GM12878 (cell line): ENCODE measurements at regions not wholly inside any gene's neighbourhood (a gene's known extent, or its start where the extent isn't known, plus 50 kb on each side); places are given as distances from the start of the nearest gene placed in this dataset.

ENCODE experiments used
- MAX ChIP-seq: IDR thresholded peaks from 2 replicates; pipeline ENCODE4 v1.6.1; 2012; ENCODE audit warnings: low read depth, low read length, improper control_type of control experiment
- TAF1 ChIP-seq: IDR thresholded peaks from 2 replicates; pipeline ENCODE4 v1.6.1; 2011; ENCODE audit warnings: mild to moderate bottlenecking, low read depth, low read length, borderline replicate concordance
- TF ChIP-seq, protein P1 (sequence below): fragments of 150-350 bp; IDR thresholded peaks from 2 replicates; pipeline ENCODE4 v1.6.1; 2016; ENCODE audit warnings: low read depth, low read length

DNA sequence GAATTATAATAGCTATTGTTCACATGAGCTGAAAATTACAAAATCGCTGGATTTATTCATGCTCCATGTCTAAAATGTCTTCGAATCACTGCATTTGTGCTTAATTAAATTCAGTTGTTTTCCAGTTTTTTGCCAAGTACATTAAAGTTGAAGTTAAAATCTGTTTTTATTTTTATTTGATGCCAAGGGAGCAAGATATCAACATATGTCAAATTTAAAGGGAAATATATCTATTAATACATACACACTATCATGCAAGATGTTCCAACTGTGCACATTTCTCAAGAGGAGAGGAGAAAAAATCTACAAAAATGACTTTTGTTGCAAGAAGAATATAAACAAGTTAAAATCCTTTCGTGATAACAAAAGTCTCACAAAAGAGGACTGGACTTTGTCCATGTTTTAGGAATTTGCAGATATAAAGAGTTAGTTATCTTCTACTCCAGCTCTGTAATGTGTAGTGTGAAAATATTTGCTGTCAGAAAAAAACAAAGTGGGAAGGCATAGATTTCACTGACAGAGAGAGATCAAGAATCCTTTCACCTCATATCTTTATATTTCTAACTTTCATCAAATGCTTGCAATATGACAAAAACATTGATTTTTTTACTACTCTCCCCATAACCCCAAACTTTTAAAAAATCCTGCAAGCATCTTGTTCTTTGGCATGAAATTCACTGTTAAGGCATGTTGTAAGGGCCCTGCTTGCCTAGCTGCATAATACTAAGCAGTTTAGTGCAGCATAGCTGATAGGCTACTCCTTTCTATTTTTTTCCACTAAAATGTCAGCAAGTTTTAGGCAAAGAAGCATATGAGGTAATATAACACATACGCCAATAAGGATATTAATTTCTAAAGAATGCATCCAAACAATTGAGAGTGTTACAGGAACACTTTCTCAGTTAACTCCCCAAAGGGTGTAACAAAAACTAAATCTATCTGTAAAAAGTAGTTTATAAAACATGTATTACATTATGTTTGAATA lies 340.2 kb upstream of the ADAMTS5 start:
- TF ChIP-seq, protein P1, sequence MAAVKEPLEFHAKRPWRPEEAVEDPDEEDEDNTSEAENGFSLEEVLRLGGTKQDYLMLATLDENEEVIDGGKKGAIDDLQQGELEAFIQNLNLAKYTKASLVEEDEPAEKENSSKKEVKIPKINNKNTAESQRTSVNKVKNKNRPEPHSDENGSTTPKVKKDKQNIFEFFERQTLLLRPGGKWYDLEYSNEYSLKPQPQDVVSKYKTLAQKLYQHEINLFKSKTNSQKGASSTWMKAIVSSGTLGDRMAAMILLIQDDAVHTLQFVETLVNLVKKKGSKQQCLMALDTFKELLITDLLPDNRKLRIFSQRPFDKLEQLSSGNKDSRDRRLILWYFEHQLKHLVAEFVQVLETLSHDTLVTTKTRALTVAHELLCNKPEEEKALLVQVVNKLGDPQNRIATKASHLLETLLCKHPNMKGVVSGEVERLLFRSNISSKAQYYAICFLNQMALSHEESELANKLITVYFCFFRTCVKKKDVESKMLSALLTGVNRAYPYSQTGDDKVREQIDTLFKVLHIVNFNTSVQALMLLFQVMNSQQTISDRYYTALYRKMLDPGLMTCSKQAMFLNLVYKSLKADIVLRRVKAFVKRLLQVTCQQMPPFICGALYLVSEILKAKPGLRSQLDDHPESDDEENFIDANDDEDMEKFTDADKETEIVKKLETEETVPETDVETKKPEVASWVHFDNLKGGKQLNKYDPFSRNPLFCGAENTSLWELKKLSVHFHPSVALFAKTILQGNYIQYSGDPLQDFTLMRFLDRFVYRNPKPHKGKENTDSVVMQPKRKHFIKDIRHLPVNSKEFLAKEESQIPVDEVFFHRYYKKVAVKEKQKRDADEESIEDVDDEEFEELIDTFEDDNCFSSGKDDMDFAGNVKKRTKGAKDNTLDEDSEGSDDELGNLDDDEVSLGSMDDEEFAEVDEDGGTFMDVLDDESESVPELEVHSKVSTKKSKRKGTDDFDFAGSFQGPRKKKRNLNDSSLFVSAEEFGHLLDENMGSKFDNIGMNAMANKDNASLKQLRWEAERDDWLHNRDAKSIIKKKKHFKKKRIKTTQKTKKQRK: no peak
- TF ChIP-seq TAF1 (no peak), MAX (no peak)
